Endodermal cell (in vitro differentiated cells): ENCODE measurements at regions not wholly inside any gene's neighbourhood (a gene's known extent, or its start where the extent isn't known, plus 50 kb on each side); places are given as distances from the start of the nearest gene placed in this dataset.

Experiments
- DNase-seq: peaks from one replicate; pipeline ENCODE4 v3.0.0-alpha.2; 2017
- H3K27ac ChIP-seq: 2 replicates; pipeline ENCODE4 v1.5.1; 2013; ENCODE audit warnings: mild to moderate bottlenecking, low read depth, low read length, moderate library complexity
- H3K27me3 ChIP-seq: 2 replicates; pipeline ENCODE4 v1.6.1; 2013; ENCODE audit warnings: mild to moderate bottlenecking, low read length, moderate library complexity; ENCODE audit not compliant: insufficient read depth, control insufficient read depth, poor library complexity, severe bottlenecking
- H3K36me3 ChIP-seq: 2 replicates; pipeline ENCODE4 v1.7.0; 2013; ENCODE audit warnings: mild to moderate bottlenecking, low read length, moderate library complexity; ENCODE audit not compliant: control insufficient read depth, insufficient read depth
- H3K4me1 ChIP-seq: one replicate; pipeline ENCODE4 v1.7.0; 2013; ENCODE audit warnings: low read length; ENCODE audit not compliant: control insufficient read depth, insufficient read depth
- H3K4me3 ChIP-seq: 2 replicates; pipeline ENCODE4 v1.5.1; 2013; ENCODE audit warnings: mild to moderate bottlenecking, low read length, moderate library complexity
- H3K9ac ChIP-seq: 2 replicates; pipeline ENCODE4 v1.6.1; 2013; ENCODE audit warnings: mild to moderate bottlenecking, low read length, moderate library complexity; ENCODE audit not compliant: poor library complexity, severe bottlenecking; ENCODE audit errors: extremely low read depth
- H3K9me3 ChIP-seq: 2 replicates; pipeline ENCODE4 v1.6.1; 2013; ENCODE audit warnings: mild to moderate bottlenecking, low read length, moderate library complexity; ENCODE audit not compliant: control insufficient read depth
- H3K27ac Mint-ChIP-seq: 2 replicates; pipeline ENCODE4 v1.8.0; 2020; ENCODE audit warnings: mixed read lengths
- H3K27me3 Mint-ChIP-seq: 2 replicates; pipeline ENCODE4 v1.8.0; 2021; ENCODE audit warnings: mild to moderate bottlenecking, mixed read lengths; ENCODE audit not compliant: insufficient read depth
- H3K36me3 Mint-ChIP-seq: 2 replicates; pipeline ENCODE4 v1.8.0; 2020; ENCODE audit warnings: low read depth, mixed read lengths
- H3K4me1 Mint-ChIP-seq: 2 replicates; pipeline ENCODE4 v1.8.0; 2020; ENCODE audit warnings: mixed read lengths
- H3K4me3 Mint-ChIP-seq: 2 replicates; pipeline ENCODE4 v1.8.0; 2020; ENCODE audit warnings: mild to moderate bottlenecking, moderate library complexity, mixed read lengths
- H3K9me3 Mint-ChIP-seq: 2 replicates; pipeline ENCODE4 v1.8.0; 2020; ENCODE audit warnings: mild to moderate bottlenecking, mixed read lengths
- CTCF ChIP-seq: fragments of 200-600 bp; sonication (generic); conservative IDR thresholded peaks from 2 replicates; pipeline ENCODE4 v1.5.0; 2021; ENCODE audit warnings: antibody characterized with exemption, mild to moderate bottlenecking
- WGBS, 2 experiments: methylation state at CpG; one replicate each; pipeline versions ENCODE4 v1.1.5 to v1.1.7; 2013; ENCODE audit warnings: missing lambda C conversion rate in 2 of 2, mixed read lengths in 1 of 2; ENCODE audit not compliant: insufficient coverage in 1 of 2, insufficient read length in 1 of 2; 5-methylcytosine and 5-hydroxymethylcytosine counted together

- peaks cover 52% of the 10 kb centered on the region for H3K27me3 ChIP-seq
- no peaks in the 10 kb centered on the region for H3K9me3 Mint-ChIP-seq
- no peak overlapping the region for H3K4me3 ChIP-seq
- no peak overlapping the region for H3K27ac ChIP-seq
- H3K9ac ChIP-seq: no peak overlapping the region
- no peak for DNase-seq
- TF ChIP-seq CTCF: no peak
- no peaks in the 10 kb centered on the region for H3K9me3 ChIP-seq
- H3K4me1 ChIP-seq: no peaks in the 10 kb centered on the region
- 91 to 95% methylated on average over 1 of the region's 1 CpG for WGBS, 2 experiments
- H3K27ac Mint-ChIP-seq: no peak overlapping the region
- H3K27me3 Mint-ChIP-seq: peaks cover 28% of the 10 kb centered on the region
- H3K36me3 ChIP-seq: no peaks in the 10 kb centered on the region
- no peak overlapping the region for H3K4me3 Mint-ChIP-seq
- H3K4me1 Mint-ChIP-seq: peaks cover 14% of the 10 kb centered on the region
- H3K36me3 Mint-ChIP-seq: no peaks in the 10 kb centered on the region
Measured at GRCh38 chr1:14100444-14100843, 400.5 kb downstream of the PRDM2 start.

GRCh38 chr1:14100919-14101318, 400.9 kb downstream of the PRDM2 start:
- H3K27ac Mint-ChIP-seq: no peak overlapping the region
- Histone ChIP-seq H3K4me1 (no peaks in the 10 kb centered on the region), H3K27ac (no peak overlapping the region), H3K9ac (no peak overlapping the region), H3K4me3 (no peak overlapping the region), H3K36me3 (no peaks in the 10 kb centered on the region), H3K9me3 (no peaks in the 10 kb centered on the region), H3K27me3 (peaks cover 56% of the 10 kb centered on the region)
- TF ChIP-seq CTCF: no peak
- H3K9me3 Mint-ChIP-seq: no peaks in the 10 kb centered on the region
- no peak overlapping the region for H3K4me3 Mint-ChIP-seq
- peaks cover 30% of the 10 kb centered on the region for H3K27me3 Mint-ChIP-seq
- H3K4me1 Mint-ChIP-seq: peaks cover 14% of the 10 kb centered on the region
- H3K36me3 Mint-ChIP-seq: no peaks in the 10 kb centered on the region
- DNase-seq: no peak
- WGBS, 2 experiments: 92 to 94% methylated on average over 5 to 9 of the region's 9 CpGs

- H3K36me3 Mint-ChIP-seq: no peaks in the 10 kb centered on the region
Measured at GRCh38 chr1:14102180-14102579, 402.2 kb downstream of the PRDM2 start.

More at GRCh38 chr1:14102180-14102579, 402.2 kb downstream of the PRDM2 start:
- Mint-ChIP-seq H3K4me3 (no peak overlapping the region), H3K9me3 (no peaks in the 10 kb centered on the region), H3K27ac (no peak overlapping the region), H3K4me1 (peaks cover 14% of the 10 kb centered on the region), H3K27me3 (peaks cover 29% of the 10 kb centered on the region)
- WGBS, 2 experiments: 94 to 98% methylated on average over 8 to 9 of the region's 9 CpGs
- no peaks in the 10 kb centered on the region for H3K4me1 ChIP-seq
- no peak overlapping the region for H3K9ac ChIP-seq
- no peak for TF ChIP-seq CTCF
- peaks cover 47% of the 10 kb centered on the region for H3K27me3 ChIP-seq
- no peak overlapping the region for H3K4me3 ChIP-seq
- no peak overlapping the region for H3K27ac ChIP-seq
- no peaks in the 10 kb centered on the region for H3K36me3 ChIP-seq
- no peak for DNase-seq
- H3K9me3 ChIP-seq: no peaks in the 10 kb centered on the region
